Spleen (tissue), 7 donors: ENCODE measurements at regions not wholly inside any gene's neighbourhood (a gene's known extent, or its start where the extent isn't known, plus 50 kb on each side); places are given as distances from the start of the nearest gene placed in this dataset.
"Not testable (repeated sequence)": the region's sequence is repeated elsewhere in the genome, so short reads cannot be mapped to it uniquely, and the experiment has no call there.

Experiments
- POLR2AphosphoS5 ChIP-seq, 3 donors: sonication (generic); formaldehyde crosslinking; IDR thresholded peaks; one replicate each; pipeline ENCODE4 v1.5.1; 2017; ENCODE audit warnings: antibody characterized with exemption in 3 of 3
- TF ChIP-seq, protein P1 (sequence below), 11 experiments: fragments of 200-600 bp in 7 of 11; fragments of 450-650 bp in 4 of 11; sonication (generic) in 4 of 11; IDR thresholded peaks in 8 of 11; conservative IDR thresholded peaks in 3 of 11; 1 replicate in 7 of 11; 2 replicates in 4 of 11; pipeline versions ENCODE4 v1.4.0 to v1.8.0; 2016 to 2021; ENCODE audit warnings: antibody characterized with exemption in 11 of 11, inconsistent platforms in 4 of 11, mild to moderate bottlenecking in 1 of 11
- donor health status: DM: no; HTN: no; CAD: no; lungs with moderate emphysema.
- donor health status: DM: no; HTN: no; CAD: no.
- donor health status: DM: no; HTN: no; CAD: no.

DNA sequence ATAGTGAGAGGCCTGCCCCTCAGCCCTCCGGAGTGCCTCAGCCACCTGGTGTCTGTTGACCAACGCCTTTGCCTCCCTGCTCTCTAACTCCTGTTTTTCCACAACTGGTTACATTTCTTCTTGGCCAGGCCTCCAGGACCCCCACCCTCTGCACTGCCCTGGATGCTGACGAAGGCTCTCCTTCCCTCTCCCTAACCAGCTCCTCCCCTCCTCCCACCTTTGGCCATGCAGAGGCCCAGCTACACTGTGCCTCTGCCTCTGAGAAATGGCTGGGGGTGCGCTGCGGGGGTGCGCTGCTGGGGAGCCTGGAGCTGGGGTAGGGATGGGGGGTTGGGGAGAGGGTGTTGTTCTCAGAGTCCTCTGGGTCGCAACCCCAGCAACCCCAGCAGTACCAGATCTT, 57.3 kb downstream of the PROP1 start:
- TF ChIP-seq, protein P1, sequence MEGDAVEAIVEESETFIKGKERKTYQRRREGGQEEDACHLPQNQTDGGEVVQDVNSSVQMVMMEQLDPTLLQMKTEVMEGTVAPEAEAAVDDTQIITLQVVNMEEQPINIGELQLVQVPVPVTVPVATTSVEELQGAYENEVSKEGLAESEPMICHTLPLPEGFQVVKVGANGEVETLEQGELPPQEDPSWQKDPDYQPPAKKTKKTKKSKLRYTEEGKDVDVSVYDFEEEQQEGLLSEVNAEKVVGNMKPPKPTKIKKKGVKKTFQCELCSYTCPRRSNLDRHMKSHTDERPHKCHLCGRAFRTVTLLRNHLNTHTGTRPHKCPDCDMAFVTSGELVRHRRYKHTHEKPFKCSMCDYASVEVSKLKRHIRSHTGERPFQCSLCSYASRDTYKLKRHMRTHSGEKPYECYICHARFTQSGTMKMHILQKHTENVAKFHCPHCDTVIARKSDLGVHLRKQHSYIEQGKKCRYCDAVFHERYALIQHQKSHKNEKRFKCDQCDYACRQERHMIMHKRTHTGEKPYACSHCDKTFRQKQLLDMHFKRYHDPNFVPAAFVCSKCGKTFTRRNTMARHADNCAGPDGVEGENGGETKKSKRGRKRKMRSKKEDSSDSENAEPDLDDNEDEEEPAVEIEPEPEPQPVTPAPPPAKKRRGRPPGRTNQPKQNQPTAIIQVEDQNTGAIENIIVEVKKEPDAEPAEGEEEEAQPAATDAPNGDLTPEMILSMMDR (IDR thresholded peaks at IDR 0.05 in 8 of 11, conservative IDR thresholded peaks at IDR 0.05 in 3 of 11): not testable (repeated sequence)
- not testable (repeated sequence) for TF ChIP-seq POLR2AphosphoS5 (IDR thresholded peaks at IDR 0.05)
